ENCODE measurements at regions not wholly inside any gene's neighbourhood (a gene's known extent, or its start where the extent isn't known, plus 50 kb on each side); places are given as distances from the start of the nearest gene placed in this dataset.
"Not testable (repeated sequence)": the region's sequence is repeated elsewhere in the genome, so short reads cannot be mapped to it uniquely, and the experiment has no call there.

GRCh38 chr10:124151466-124152095 is 58.2 kb upstream of the CHST15 start:
- DNase-seq (ENCODE audit: low spot score) (no peak), FAIRE-seq (no peak)

- DNase-seq (ENCODE audit: low spot score) = no peak
- FAIRE-seq = no peak
These were observed 57.5 kb upstream of the CHST15 start for GRCh38 chr10:124150807-124151417.

- no peak for FAIRE-seq
- no peak for DNase-seq (ENCODE audit: low spot score)
These were observed 56.9 kb upstream of the CHST15 start for GRCh38 chr10:124150189-124150806.

GRCh38 chr10:124149189-124150042 is 56.0 kb upstream of the CHST15 start:
- FAIRE-seq = no peak
- no peak for DNase-seq (ENCODE audit: low spot score)

- DNase-seq (ENCODE audit: low spot score); FAIRE-seq: not testable (repeated sequence)
These were observed 55.3 kb upstream of the CHST15 start for GRCh38 chr10:124148509-124149188.

- DNase-seq (ENCODE audit: low spot score) = no peak
- no peak for FAIRE-seq
These were observed 53.1 kb upstream of the CHST15 start for GRCh38 chr10:124146483-124146882.

- FAIRE-seq (no peak), DNase-seq (ENCODE audit: low spot score) (no peak)
These were observed 51.9 kb upstream of the CHST15 start for GRCh38 chr10:124145109-124145870.

GRCh38 chr10:124144536-124144935 is 51.1 kb upstream of the CHST15 start:
- no peak for FAIRE-seq
- DNase-seq (ENCODE audit: low spot score) = no peak

GRCh38 chr10:124143721-124144120 is 50.3 kb upstream of the CHST15 start:
- no peak for DNase-seq (ENCODE audit: low spot score)
- no peak for FAIRE-seq

Measured in RCC 7860 (cell line).